22Rv1 (cell line): ENCODE measurements at regions not wholly inside any gene's neighbourhood (a gene's known extent, or its start where the extent isn't known, plus 50 kb on each side); places are given as distances from the start of the nearest gene placed in this dataset.

Experiments used
- ZFX ChIP-seq: fragments of 450-650 bp; IDR thresholded peaks from 2 replicates; pipeline ENCODE4 v1.6.1; 2017; ENCODE audit warnings: antibody characterized with exemption, borderline replicate concordance
- TF ChIP-seq, protein P1 (sequence below): fragments of 450-650 bp; IDR thresholded peaks from 2 replicates; pipeline ENCODE4 v1.5.1; 2017; ENCODE audit warnings: mild to moderate bottlenecking

DNA sequence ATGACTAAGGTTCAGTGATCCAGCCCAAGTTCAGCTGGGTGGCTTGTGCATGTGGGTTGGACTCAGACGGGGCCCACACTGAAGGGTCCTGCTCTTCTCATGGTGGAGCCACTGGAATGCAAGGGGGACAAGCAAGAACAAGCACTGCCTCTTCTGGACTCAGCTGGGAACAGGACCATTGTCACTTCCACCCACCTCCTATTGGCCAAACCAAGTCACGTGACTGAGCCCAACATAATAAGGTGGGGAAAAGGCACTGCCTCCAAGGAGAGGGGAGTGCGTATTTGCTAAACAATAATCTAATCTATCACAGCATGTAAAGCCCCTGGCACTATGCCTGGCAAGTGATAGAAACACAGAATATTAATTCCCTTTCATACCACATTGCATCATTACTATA, 87.1 kb downstream of the CHST1 start:
- TF ChIP-seq, protein P1, sequence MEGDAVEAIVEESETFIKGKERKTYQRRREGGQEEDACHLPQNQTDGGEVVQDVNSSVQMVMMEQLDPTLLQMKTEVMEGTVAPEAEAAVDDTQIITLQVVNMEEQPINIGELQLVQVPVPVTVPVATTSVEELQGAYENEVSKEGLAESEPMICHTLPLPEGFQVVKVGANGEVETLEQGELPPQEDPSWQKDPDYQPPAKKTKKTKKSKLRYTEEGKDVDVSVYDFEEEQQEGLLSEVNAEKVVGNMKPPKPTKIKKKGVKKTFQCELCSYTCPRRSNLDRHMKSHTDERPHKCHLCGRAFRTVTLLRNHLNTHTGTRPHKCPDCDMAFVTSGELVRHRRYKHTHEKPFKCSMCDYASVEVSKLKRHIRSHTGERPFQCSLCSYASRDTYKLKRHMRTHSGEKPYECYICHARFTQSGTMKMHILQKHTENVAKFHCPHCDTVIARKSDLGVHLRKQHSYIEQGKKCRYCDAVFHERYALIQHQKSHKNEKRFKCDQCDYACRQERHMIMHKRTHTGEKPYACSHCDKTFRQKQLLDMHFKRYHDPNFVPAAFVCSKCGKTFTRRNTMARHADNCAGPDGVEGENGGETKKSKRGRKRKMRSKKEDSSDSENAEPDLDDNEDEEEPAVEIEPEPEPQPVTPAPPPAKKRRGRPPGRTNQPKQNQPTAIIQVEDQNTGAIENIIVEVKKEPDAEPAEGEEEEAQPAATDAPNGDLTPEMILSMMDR = no peak
- no peak for TF ChIP-seq ZFX
